Endodermal cell (in vitro differentiated cells): ENCODE measurements at regions not wholly inside any gene's neighbourhood (a gene's known extent, or its start where the extent isn't known, plus 50 kb on each side); places are given as distances from the start of the nearest gene placed in this dataset.
"Not testable (repeated sequence)": the region's sequence is repeated elsewhere in the genome, so short reads cannot be mapped to it uniquely, and the experiment has no call there.

Experiments used
- DNase-seq: peaks from one replicate; pipeline ENCODE4 v3.0.0-alpha.2; 2017
- H3K27ac ChIP-seq: 2 replicates; pipeline ENCODE4 v1.5.1; 2013; ENCODE audit warnings: mild to moderate bottlenecking, low read depth, low read length, moderate library complexity
- H3K27me3 ChIP-seq: 2 replicates; pipeline ENCODE4 v1.6.1; 2013; ENCODE audit warnings: mild to moderate bottlenecking, low read length, moderate library complexity; ENCODE audit not compliant: insufficient read depth, control insufficient read depth, poor library complexity, severe bottlenecking
- H3K36me3 ChIP-seq: 2 replicates; pipeline ENCODE4 v1.7.0; 2013; ENCODE audit warnings: mild to moderate bottlenecking, low read length, moderate library complexity; ENCODE audit not compliant: control insufficient read depth, insufficient read depth
- H3K4me1 ChIP-seq: one replicate; pipeline ENCODE4 v1.7.0; 2013; ENCODE audit warnings: low read length; ENCODE audit not compliant: control insufficient read depth, insufficient read depth
- H3K4me3 ChIP-seq: 2 replicates; pipeline ENCODE4 v1.5.1; 2013; ENCODE audit warnings: mild to moderate bottlenecking, low read length, moderate library complexity
- H3K9ac ChIP-seq: 2 replicates; pipeline ENCODE4 v1.6.1; 2013; ENCODE audit warnings: mild to moderate bottlenecking, low read length, moderate library complexity; ENCODE audit not compliant: poor library complexity, severe bottlenecking; ENCODE audit errors: extremely low read depth
- H3K9me3 ChIP-seq: 2 replicates; pipeline ENCODE4 v1.6.1; 2013; ENCODE audit warnings: mild to moderate bottlenecking, low read length, moderate library complexity; ENCODE audit not compliant: control insufficient read depth
- H3K27ac Mint-ChIP-seq: 2 replicates; pipeline ENCODE4 v1.8.0; 2020; ENCODE audit warnings: mixed read lengths
- H3K27me3 Mint-ChIP-seq: 2 replicates; pipeline ENCODE4 v1.8.0; 2021; ENCODE audit warnings: mild to moderate bottlenecking, mixed read lengths; ENCODE audit not compliant: insufficient read depth
- H3K36me3 Mint-ChIP-seq: 2 replicates; pipeline ENCODE4 v1.8.0; 2020; ENCODE audit warnings: low read depth, mixed read lengths
- H3K4me1 Mint-ChIP-seq: 2 replicates; pipeline ENCODE4 v1.8.0; 2020; ENCODE audit warnings: mixed read lengths
- H3K4me3 Mint-ChIP-seq: 2 replicates; pipeline ENCODE4 v1.8.0; 2020; ENCODE audit warnings: mild to moderate bottlenecking, moderate library complexity, mixed read lengths
- H3K9me3 Mint-ChIP-seq: 2 replicates; pipeline ENCODE4 v1.8.0; 2020; ENCODE audit warnings: mild to moderate bottlenecking, mixed read lengths
- CTCF ChIP-seq: fragments of 200-600 bp; sonication (generic); conservative IDR thresholded peaks from 2 replicates; pipeline ENCODE4 v1.5.0; 2021; ENCODE audit warnings: antibody characterized with exemption, mild to moderate bottlenecking
- WGBS, 2 experiments: methylation state at CpG; one replicate each; pipeline versions ENCODE4 v1.1.5 to v1.1.7; 2013; ENCODE audit warnings: missing lambda C conversion rate in 2 of 2, mixed read lengths in 1 of 2; ENCODE audit not compliant: insufficient coverage in 1 of 2, insufficient read length in 1 of 2; 5-methylcytosine and 5-hydroxymethylcytosine counted together

DNA sequence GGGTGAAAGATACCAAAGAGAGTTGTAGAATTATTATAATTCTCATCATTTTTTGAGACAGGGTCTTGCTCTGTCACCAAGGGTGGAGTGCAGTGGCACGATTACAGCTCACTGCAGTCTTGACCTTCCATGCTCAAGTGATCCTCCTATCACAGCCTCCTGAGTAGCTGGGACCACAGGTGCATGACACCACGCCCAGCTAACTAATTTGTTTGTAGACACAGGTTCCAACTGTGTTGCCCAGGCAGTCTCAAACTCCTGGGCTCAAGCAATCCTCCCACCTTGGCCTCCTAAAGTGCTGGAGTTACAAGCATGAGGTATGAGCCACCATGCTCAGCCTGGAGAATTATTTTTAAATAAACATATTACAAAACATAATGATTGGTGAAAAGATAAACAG, 92.8 kb upstream of the MSH6 start:
- H3K4me3 Mint-ChIP-seq: no peak overlapping the region
- WGBS, 2 experiments: 75 to 91% methylated on average over 2 of the region's 2 CpGs
- H3K9me3 Mint-ChIP-seq: peaks cover 22% of the 10 kb centered on the region
- Histone ChIP-seq H3K9me3 (peaks cover 21% of the 10 kb centered on the region), H3K4me3 (no peak overlapping the region), H3K27ac (no peak overlapping the region), H3K36me3 (no peaks in the 10 kb centered on the region), H3K9ac (no peak overlapping the region), H3K4me1 (no peaks in the 10 kb centered on the region), H3K27me3 (no peaks in the 10 kb centered on the region)
- H3K4me1 Mint-ChIP-seq: peaks cover 11% of the 10 kb centered on the region
- DNase-seq: no peak
- TF ChIP-seq CTCF: no peak
- no peak overlapping the region for H3K27ac Mint-ChIP-seq
- H3K27me3 Mint-ChIP-seq: no peaks in the 10 kb centered on the region
- peaks cover 2% of the 10 kb centered on the region for H3K36me3 Mint-ChIP-seq

DNA sequence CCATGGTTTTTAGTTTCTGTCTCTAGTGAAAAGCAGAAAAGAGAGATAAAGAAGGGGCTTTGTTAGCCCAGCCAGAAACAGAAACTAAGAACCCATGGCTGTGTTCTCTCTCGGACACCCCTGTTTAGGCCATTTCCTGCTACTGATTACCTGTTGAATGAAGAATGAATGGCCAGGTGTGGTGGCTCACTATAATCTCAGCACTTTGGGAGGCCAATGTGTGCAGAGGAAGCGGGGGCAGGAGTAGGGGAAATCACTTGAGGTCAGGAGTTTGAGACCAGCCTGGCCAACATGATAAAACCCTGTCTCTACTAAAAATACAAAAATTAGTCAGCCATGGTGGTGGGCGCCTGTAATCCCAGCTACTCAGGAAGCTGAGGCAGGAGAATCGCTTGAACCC, 93.8 kb upstream of the MSH6 start:
- H3K4me3 Mint-ChIP-seq, H3K27ac ChIP-seq: not testable (repeated sequence)
- WGBS, 2 experiments: 93 to 97% methylated on average over 3 to 4 of the region's 4 CpGs

GRCh38 chr2:47688561-47688960, 94.4 kb upstream of the MSH6 start:
- no peak overlapping the region for H3K9ac ChIP-seq
- peaks cover 22% of the 10 kb centered on the region for H3K9me3 Mint-ChIP-seq
- TF ChIP-seq CTCF: no peak
- H3K4me1 ChIP-seq: no peaks in the 10 kb centered on the region
- H3K27ac ChIP-seq: no peak overlapping the region
- peak overlapping the region; percentile 80 for H3K27ac Mint-ChIP-seq
- DNase-seq: no peak
- H3K4me3 ChIP-seq: no peak overlapping the region
- WGBS, 2 experiments: 91 to 93% methylated on average over 4 to 5 of the region's 5 CpGs
- no peaks in the 10 kb centered on the region for H3K27me3 ChIP-seq
- H3K4me3 Mint-ChIP-seq: no peak overlapping the region
- H3K27me3 Mint-ChIP-seq: no peaks in the 10 kb centered on the region
- H3K36me3 ChIP-seq: no peaks in the 10 kb centered on the region
- H3K9me3 ChIP-seq: peaks cover 21% of the 10 kb centered on the region
- H3K4me1 Mint-ChIP-seq: peaks cover 7% of the 10 kb centered on the region
- H3K36me3 Mint-ChIP-seq: peaks cover 2% of the 10 kb centered on the region

More for the DNA sequence above, 93.8 kb upstream of the MSH6 start:
- peaks cover 22% of the 10 kb centered on the region for H3K9me3 Mint-ChIP-seq
- not testable (repeated sequence) for H3K4me1 ChIP-seq, H3K4me1 Mint-ChIP-seq, H3K4me3 ChIP-seq, H3K36me3 Mint-ChIP-seq, H3K27me3 ChIP-seq, H3K36me3 ChIP-seq, H3K27me3 Mint-ChIP-seq, H3K9ac ChIP-seq, DNase-seq
- peak overlapping the region; percentile 80 for H3K27ac Mint-ChIP-seq
- peaks cover 21% of the 10 kb centered on the region for H3K9me3 ChIP-seq

- Mint-ChIP-seq H3K4me3 (no peak overlapping the region), H3K27me3 (no peaks in the 10 kb centered on the region), H3K27ac (no peak overlapping the region), H3K36me3 (peaks cover 2% of the 10 kb centered on the region), H3K4me1 (peaks cover 7% of the 10 kb centered on the region), H3K9me3 (peaks cover 22% of the 10 kb centered on the region)
- Histone ChIP-seq H3K4me1 (no peaks in the 10 kb centered on the region), H3K36me3 (no peaks in the 10 kb centered on the region), H3K9ac (no peak overlapping the region), H3K9me3 (peaks cover 21% of the 10 kb centered on the region), H3K27ac (no peak overlapping the region), H3K27me3 (no peaks in the 10 kb centered on the region), H3K4me3 (no peak overlapping the region)
- no peak for DNase-seq
- TF ChIP-seq CTCF: no peak
- WGBS, 2 experiments: 93 to 100% methylated on average over 1 of the region's 1 CpG
Observed at GRCh38 chr2:47687856-47688255, 95.1 kb upstream of the MSH6 start.
